ENCODE measurements at regions not wholly inside any gene's neighbourhood (a gene's known extent, or its start where the extent isn't known, plus 50 kb on each side); places are given as distances from the start of the nearest gene placed in this dataset.

DNA sequence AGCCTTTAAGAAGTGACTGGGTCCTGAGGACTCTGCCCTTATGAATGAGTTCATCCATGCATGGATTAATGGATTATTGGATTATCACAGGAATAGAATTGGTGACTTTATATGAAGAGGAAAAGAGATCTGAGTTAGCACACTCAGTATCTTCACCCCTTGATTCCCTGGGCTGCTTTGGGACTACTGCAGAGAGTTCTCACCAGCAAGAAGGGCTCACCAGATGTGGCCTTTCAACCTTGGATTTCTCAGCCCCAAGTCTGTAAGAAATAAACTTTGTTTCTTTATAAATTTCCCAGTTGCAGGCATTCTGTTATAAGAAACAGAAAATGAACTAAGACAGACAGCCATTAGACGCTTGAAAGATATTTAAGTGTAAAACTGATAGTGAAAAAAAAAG, 509.2 kb downstream of the FLRT2 start:
- 83% methylated on average over 1 of the region's 1 CpG for WGBS (ENCODE audit: low lambda C conversion rate, missing lambda C conversion rate)
- no peak for TF ChIP-seq EZH2 (IDR thresholded peaks at IDR 0.05; ENCODE audit: borderline replicate concordance)
- no peak for TF ChIP-seq EZH2phosphoT487 (IDR thresholded peaks at IDR 0.05; ENCODE audit: low read depth, severe bottlenecking, unreplicated experiment)
- no peak for TF ChIP-seq CTCF (IDR thresholded peaks at IDR 0.05; ENCODE audit: poor library complexity)
- no peaks in the 10 kb centered on the region for H3K79me2 ChIP-seq
- H3K27me3 ChIP-seq, result no peaks in the 10 kb centered on the region
- H3K9me2 ChIP-seq (replicated peaks; ENCODE audit: insufficient read depth), result no peaks in the 10 kb centered on the region
- no peak overlapping the region for H3K27ac ChIP-seq
- no peaks in the 10 kb centered on the region for H4K20me1 ChIP-seq (ENCODE audit: insufficient read depth, poor library complexity, severe bottlenecking)
- H3K4me3 ChIP-seq, result no peak overlapping the region
- no peaks in the 10 kb centered on the region for H3K36me3 ChIP-seq (replicated peaks; ENCODE audit: insufficient read depth, low read depth)
- no peaks in the 10 kb centered on the region for H3K4me1 ChIP-seq (ENCODE audit: insufficient read depth)
- H3K9me3 ChIP-seq (ENCODE audit: low read depth), result no peaks in the 10 kb centered on the region
- no peak overlapping the region for H2AFZ ChIP-seq
- H3K4me2 ChIP-seq, result no peak overlapping the region
- no peak for DNase-seq (ENCODE audit: low spot score)

GRCh38 chr14:86038387-86039042, 508.6 kb downstream of the FLRT2 start:
- no peak overlapping the region for H3K27ac ChIP-seq
- H3K4me3 ChIP-seq, result no peak overlapping the region
- 69% methylated on average over 4 of the region's 4 CpGs for WGBS (ENCODE audit: low lambda C conversion rate, missing lambda C conversion rate)
- H3K36me3 ChIP-seq (replicated peaks; ENCODE audit: insufficient read depth, low read depth), result no peaks in the 10 kb centered on the region
- no peaks in the 10 kb centered on the region for H3K79me2 ChIP-seq
- TF ChIP-seq EZH2phosphoT487 (IDR thresholded peaks at IDR 0.05; ENCODE audit: low read depth, severe bottlenecking, unreplicated experiment) (no peak), CTCF (IDR thresholded peaks at IDR 0.05; ENCODE audit: poor library complexity) (peak; percentile 62)
- no peak overlapping the region for H3K4me2 ChIP-seq
- DNase-seq (ENCODE audit: low spot score), result peak; percentile 77
- H3K9me2 ChIP-seq (replicated peaks; ENCODE audit: insufficient read depth), result no peaks in the 10 kb centered on the region
- no peaks in the 10 kb centered on the region for H4K20me1 ChIP-seq (ENCODE audit: insufficient read depth, poor library complexity, severe bottlenecking)
- no peaks in the 10 kb centered on the region for H3K27me3 ChIP-seq
- H2AFZ ChIP-seq, result no peak overlapping the region
- no peaks in the 10 kb centered on the region for H3K4me1 ChIP-seq (ENCODE audit: insufficient read depth)
- no peaks in the 10 kb centered on the region for H3K9me3 ChIP-seq (ENCODE audit: low read depth)

DNA sequence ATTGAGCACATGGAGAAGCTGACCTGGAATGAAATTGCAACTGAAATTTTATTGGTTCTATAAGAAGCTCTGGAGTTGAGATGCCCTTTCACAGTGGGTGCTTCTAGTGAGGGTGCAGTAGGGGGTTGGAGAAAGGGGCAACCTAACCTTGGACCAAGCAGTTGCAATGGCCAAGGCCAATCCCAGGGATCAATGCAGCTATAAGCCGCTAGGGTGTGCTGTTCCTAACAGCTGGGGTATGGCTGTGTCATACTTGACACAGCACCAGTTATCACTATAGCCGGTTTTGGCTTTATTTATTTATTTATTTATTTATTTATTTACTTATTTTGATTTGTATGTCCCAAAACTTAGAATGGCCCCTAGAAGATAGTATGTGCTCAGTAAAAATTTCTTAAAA, 505.9 kb downstream of the FLRT2 start:
- Histone ChIP-seq H3K27me3 (no peaks in the 10 kb centered on the region), H4K20me1 (ENCODE audit: insufficient read depth, poor library complexity, severe bottlenecking) (no peaks in the 10 kb centered on the region), H3K79me2 (no peaks in the 10 kb centered on the region), H3K9me2 (replicated peaks; ENCODE audit: insufficient read depth) (no peaks in the 10 kb centered on the region), H3K27ac (no peak overlapping the region), H3K9me3 (ENCODE audit: low read depth) (no peaks in the 10 kb centered on the region), H3K36me3 (replicated peaks; ENCODE audit: insufficient read depth, low read depth) (no peaks in the 10 kb centered on the region), H3K4me1 (ENCODE audit: insufficient read depth) (no peaks in the 10 kb centered on the region), H3K4me2 (no peak overlapping the region), H3K4me3 (no peak overlapping the region), H2AFZ (no peak overlapping the region)
- 33% methylated on average over 2 of the region's 2 CpGs for WGBS (ENCODE audit: low lambda C conversion rate, missing lambda C conversion rate)
- peak; percentile 30 for DNase-seq (ENCODE audit: low spot score)
- TF ChIP-seq CTCF (IDR thresholded peaks at IDR 0.05; ENCODE audit: poor library complexity), result peak; percentile 31
- no peak for TF ChIP-seq EZH2 (IDR thresholded peaks at IDR 0.05; ENCODE audit: borderline replicate concordance)

DNA sequence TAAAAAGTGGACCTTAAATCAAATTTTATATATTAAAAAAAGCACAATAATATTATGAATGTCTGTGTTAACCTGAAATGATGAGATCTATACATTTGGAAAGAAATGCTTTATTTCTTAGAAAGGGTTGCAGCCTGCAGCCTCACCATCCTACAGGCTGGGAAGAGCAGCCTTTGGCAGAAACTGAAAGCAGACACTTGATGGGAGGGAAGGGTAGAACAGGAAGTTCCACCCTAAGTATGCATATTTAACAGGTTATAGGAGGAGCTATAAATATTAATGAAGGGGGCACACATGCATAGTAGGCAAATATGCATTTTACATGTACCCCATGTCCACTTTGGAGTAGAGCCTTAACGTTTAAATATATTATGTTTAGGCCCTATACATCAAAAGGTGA, 498.0 kb downstream of the FLRT2 start:
- no peaks in the 10 kb centered on the region for H3K4me1 ChIP-seq (ENCODE audit: insufficient read depth)
- WGBS (ENCODE audit: low lambda C conversion rate, missing lambda C conversion rate), result 86% methylated on average over 1 of the region's 1 CpG
- no peak overlapping the region for H2AFZ ChIP-seq

More for the DNA sequence above, 498.0 kb downstream of the FLRT2 start:
- no peak for DNase-seq (ENCODE audit: low spot score)
- H3K4me3 ChIP-seq, result no peak overlapping the region
- H3K27ac ChIP-seq, result no peak overlapping the region
- H3K9me3 ChIP-seq (ENCODE audit: low read depth), result no peaks in the 10 kb centered on the region
- H3K27me3 ChIP-seq, result no peaks in the 10 kb centered on the region
- H3K4me2 ChIP-seq, result no peak overlapping the region
- no peaks in the 10 kb centered on the region for H4K20me1 ChIP-seq (ENCODE audit: insufficient read depth, poor library complexity, severe bottlenecking)
- no peaks in the 10 kb centered on the region for H3K79me2 ChIP-seq
- no peaks in the 10 kb centered on the region for H3K36me3 ChIP-seq (replicated peaks; ENCODE audit: insufficient read depth, low read depth)
- no peak for TF ChIP-seq EZH2phosphoT487 (IDR thresholded peaks at IDR 0.05; ENCODE audit: low read depth, severe bottlenecking, unreplicated experiment)
- H3K9me2 ChIP-seq (replicated peaks; ENCODE audit: insufficient read depth), result no peaks in the 10 kb centered on the region

All from hepatocyte (in vitro differentiated cells).